ENCODE measurements at regions not wholly inside any gene's neighbourhood (a gene's known extent, or its start where the extent isn't known, plus 50 kb on each side); places are given as distances from the start of the nearest gene placed in this dataset.

DNA sequence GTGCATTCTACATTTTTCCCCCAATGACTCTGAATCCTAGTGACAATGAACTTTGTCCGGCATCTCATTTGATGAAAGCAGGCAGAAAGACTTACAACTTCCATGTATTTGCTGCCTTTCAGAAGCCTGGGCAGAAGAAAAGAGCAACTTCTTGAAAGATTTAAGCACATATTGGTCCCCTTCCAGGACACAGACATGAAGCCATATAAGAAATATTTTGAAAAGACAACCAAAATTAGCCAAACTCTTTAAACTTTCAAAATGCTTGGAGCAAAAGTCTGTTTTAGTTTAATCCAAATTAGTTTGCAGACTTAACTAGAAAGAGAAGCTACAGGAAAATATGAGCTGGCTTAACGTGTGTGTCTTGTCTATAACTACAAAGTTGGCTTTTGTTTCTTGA is 492.5 kb downstream of the NR4A2 start:
- DNase-seq = no peak
- 60% methylated on average over 2 of the region's 2 CpGs for WGBS (ENCODE audit: insufficient coverage)
- no peak overlapping the region for H3K27ac ChIP-seq (ENCODE audit: low read length)
- no peaks in the 10 kb centered on the region for H3K36me3 ChIP-seq (ENCODE audit: control insufficient read depth, insufficient read depth, low read length)
- no peaks in the 10 kb centered on the region for H3K27me3 ChIP-seq (ENCODE audit: control insufficient read depth, insufficient read depth, low read length)
- no peaks in the 10 kb centered on the region for H3K4me1 ChIP-seq (ENCODE audit: control insufficient read depth, insufficient read depth, low read length)
- no peaks in the 10 kb centered on the region for H3K9me3 ChIP-seq (replicated peaks; ENCODE audit: control insufficient read depth, low read depth, low read length)
- no peak overlapping the region for H3K4me3 ChIP-seq (ENCODE audit: low read length)

DNA sequence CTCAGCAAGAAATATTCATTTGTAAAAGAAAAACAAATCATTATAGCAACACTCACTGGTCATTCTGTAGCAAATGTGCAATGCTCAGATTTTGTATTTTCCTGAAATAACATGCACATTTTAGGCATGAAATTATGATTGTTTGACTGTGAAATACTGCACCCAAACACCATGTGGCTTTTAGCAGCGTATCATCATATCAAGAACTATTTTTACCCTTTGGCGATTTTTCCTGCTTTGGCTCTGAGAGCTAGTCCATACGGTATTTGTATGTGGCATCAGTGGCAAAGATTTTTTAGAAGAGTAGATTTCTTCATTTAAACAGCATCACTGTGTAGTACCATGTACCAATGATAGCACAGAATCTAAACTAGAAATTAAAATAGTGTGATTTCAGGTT is 493.1 kb downstream of the NR4A2 start:
- Histone ChIP-seq H3K36me3 (ENCODE audit: control insufficient read depth, insufficient read depth, low read length) (no peaks in the 10 kb centered on the region), H3K9me3 (replicated peaks; ENCODE audit: control insufficient read depth, low read depth, low read length) (no peaks in the 10 kb centered on the region), H3K27ac (ENCODE audit: low read length) (no peak overlapping the region), H3K27me3 (ENCODE audit: control insufficient read depth, insufficient read depth, low read length) (no peaks in the 10 kb centered on the region), H3K4me1 (ENCODE audit: control insufficient read depth, insufficient read depth, low read length) (no peaks in the 10 kb centered on the region), H3K4me3 (ENCODE audit: low read length) (no peak overlapping the region)
- peak; percentile 28 for DNase-seq
- WGBS (ENCODE audit: insufficient coverage) = no CpG with 5 or more reads among the region's 3 CpGs

DNA sequence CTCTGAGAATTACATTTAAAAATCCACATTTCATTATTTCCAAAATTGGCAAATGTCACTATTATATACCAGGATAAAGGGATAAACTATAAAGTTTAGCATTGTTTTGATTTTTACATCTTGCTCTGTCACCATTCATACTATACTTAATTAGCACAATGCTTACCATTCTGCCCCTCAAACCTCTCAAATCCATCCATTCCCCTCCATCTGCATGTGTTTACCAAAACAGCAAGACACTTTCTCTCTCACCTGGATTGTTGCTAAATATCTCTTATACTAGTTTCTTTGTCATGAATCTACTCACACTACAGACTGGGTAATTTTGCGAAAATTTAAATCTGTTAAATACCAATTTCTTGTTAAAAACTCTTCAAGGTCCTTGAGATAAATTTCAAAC is 496.1 kb downstream of the NR4A2 start:
- Histone ChIP-seq H3K4me1 (ENCODE audit: control insufficient read depth, insufficient read depth, low read length) (no peaks in the 10 kb centered on the region), H3K27ac (ENCODE audit: low read length) (no peak overlapping the region), H3K36me3 (ENCODE audit: control insufficient read depth, insufficient read depth, low read length) (no peaks in the 10 kb centered on the region), H3K4me3 (ENCODE audit: low read length) (no peak overlapping the region), H3K9me3 (replicated peaks; ENCODE audit: control insufficient read depth, low read depth, low read length) (no peaks in the 10 kb centered on the region), H3K27me3 (ENCODE audit: control insufficient read depth, insufficient read depth, low read length) (no peaks in the 10 kb centered on the region)
- no CpG with 5 or more reads among the region's 1 CpG for WGBS (ENCODE audit: insufficient coverage)
- no peak for DNase-seq

DNA sequence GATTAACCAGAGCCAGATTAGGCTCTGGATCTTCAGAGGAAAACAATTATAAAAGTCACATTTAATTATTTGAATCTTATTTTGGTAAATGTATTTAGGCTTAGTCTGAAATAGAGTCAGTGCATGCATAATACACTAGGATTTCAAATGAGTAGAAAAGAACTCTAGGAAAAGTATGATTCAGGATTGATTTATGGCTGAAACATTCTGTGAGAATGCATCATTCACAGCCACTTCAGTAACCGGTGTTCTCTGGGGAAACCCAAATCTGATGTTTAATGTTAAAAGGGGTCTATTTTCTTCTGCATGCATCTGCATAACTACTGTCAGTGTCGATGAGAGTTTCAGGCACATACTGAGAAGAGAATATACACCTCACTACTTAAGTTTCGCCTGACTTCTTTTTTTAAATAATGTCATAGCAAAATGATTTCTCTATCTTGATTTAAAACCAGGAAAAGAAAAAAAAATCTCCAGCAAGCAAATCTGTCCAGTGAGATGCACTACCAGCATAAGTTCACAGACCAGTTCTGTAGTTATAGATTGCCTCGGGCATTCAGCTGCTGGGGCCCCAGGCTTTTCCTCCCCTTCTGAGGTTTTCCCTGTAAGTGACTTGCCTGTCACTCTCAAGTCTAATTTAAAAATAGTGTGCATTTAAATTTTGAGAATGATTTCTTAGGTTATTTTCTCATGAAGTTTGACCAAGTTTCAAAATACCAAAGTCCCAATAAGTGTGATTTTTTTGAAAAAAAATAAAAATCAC is 501.5 kb downstream of the NR4A2 start:
- no CpG with 5 or more reads among the region's 4 CpGs for whole genome bisulfite sequencing (ENCODE audit: insufficient coverage)
- no peaks in the 10 kb centered on the region for H3K27me3 ChIP-seq (ENCODE audit: control insufficient read depth, insufficient read depth, low read length)
- no peak for DNase-seq
- H3K27ac ChIP-seq (ENCODE audit: low read length) = no peak overlapping the region
- H3K4me1 ChIP-seq (ENCODE audit: control insufficient read depth, insufficient read depth, low read length) = no peaks in the 10 kb centered on the region
- no peak overlapping the region for H3K4me3 ChIP-seq (ENCODE audit: low read length)
- no peaks in the 10 kb centered on the region for H3K9me3 ChIP-seq (replicated peaks; ENCODE audit: control insufficient read depth, low read depth, low read length)
- no peaks in the 10 kb centered on the region for H3K36me3 ChIP-seq (ENCODE audit: control insufficient read depth, insufficient read depth, low read length)

DNA sequence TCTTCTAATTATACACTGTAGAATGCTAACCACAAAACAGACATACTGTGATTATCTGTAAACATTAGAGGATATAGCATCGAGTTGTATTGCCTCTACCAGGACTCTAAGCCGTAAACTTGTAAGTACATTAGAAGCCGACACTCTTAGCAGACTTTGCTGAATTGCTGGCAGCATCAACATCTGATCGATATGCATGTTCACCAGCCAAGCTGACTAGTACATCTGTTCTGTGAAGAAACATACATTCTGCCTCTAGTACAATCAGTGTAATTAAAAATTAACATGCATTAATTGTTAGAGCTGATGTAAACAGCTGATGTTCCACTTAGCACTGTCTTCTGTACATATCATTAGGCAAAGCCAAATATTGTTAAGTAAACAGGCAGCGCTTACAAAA is 502.2 kb downstream of the NR4A2 start:
- WGBS (ENCODE audit: insufficient coverage) = 90% methylated on average over 2 of the region's 5 CpGs
- DNase-seq = no peak

DNA sequence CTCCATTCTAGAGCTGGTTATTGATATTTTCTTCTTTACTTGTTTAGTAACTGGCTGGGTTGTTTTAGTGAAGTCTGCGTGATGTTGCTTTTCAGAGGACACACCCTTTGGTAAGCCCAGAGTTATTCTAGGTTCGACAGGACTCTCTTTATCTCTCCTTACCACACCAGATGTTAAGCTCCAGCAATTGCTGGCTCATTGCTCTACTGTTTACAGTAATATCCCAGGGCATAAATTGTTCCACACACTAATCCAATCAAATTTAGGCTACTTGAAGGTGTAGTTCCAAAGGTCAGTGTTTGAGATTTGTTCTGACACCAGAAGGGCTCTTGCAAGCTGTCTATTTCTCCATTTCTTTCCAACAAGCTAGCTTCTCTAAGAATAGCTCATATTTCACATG is 506.6 kb downstream of the NR4A2 start:
- H3K4me3 ChIP-seq (ENCODE audit: low read length) = no peak overlapping the region
- H3K27me3 ChIP-seq (ENCODE audit: control insufficient read depth, insufficient read depth, low read length) = no peaks in the 10 kb centered on the region
- H3K9me3 ChIP-seq (replicated peaks; ENCODE audit: control insufficient read depth, low read depth, low read length) = no peaks in the 10 kb centered on the region
- no peak overlapping the region for H3K27ac ChIP-seq (ENCODE audit: low read length)
- no peaks in the 10 kb centered on the region for H3K36me3 ChIP-seq (ENCODE audit: control insufficient read depth, insufficient read depth, low read length)
- WGBS (ENCODE audit: insufficient coverage) = no CpG with 5 or more reads among the region's 2 CpGs
- no peaks in the 10 kb centered on the region for H3K4me1 ChIP-seq (ENCODE audit: control insufficient read depth, insufficient read depth, low read length)
- DNase-seq = no peak

More for the DNA sequence above, 502.2 kb downstream of the NR4A2 start:
- Histone ChIP-seq H3K9me3 (replicated peaks; ENCODE audit: control insufficient read depth, low read depth, low read length) (no peaks in the 10 kb centered on the region), H3K4me1 (ENCODE audit: control insufficient read depth, insufficient read depth, low read length) (no peaks in the 10 kb centered on the region), H3K27me3 (ENCODE audit: control insufficient read depth, insufficient read depth, low read length) (no peaks in the 10 kb centered on the region), H3K4me3 (ENCODE audit: low read length) (no peak overlapping the region), H3K36me3 (ENCODE audit: control insufficient read depth, insufficient read depth, low read length) (no peaks in the 10 kb centered on the region), H3K27ac (ENCODE audit: low read length) (no peak overlapping the region)

DNA sequence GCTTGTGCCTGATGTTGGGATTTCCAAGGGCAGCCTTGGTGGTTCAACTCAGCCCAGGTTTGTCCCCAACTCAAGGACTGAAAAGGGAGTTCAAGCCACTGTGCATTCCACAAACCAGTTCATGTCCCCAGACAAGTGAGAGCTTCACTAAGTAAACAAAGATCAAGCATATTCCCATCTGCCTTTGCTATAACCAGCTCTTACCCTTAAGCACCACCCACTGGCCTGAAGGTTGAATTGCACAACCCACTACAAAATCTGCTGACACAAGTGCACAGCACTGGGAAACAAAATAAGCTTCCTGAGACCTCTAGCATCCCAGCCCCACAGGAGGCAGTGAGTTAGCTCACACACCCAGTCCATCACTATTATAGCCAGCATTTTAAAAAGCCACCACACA is 516.7 kb downstream of the NR4A2 start:
- Histone ChIP-seq H3K36me3 (ENCODE audit: control insufficient read depth, insufficient read depth, low read length) (no peaks in the 10 kb centered on the region), H3K4me1 (ENCODE audit: control insufficient read depth, insufficient read depth, low read length) (no peaks in the 10 kb centered on the region), H3K27ac (ENCODE audit: low read length) (no peak overlapping the region), H3K4me3 (ENCODE audit: low read length) (no peak overlapping the region), H3K27me3 (ENCODE audit: control insufficient read depth, insufficient read depth, low read length) (no peaks in the 10 kb centered on the region), H3K9me3 (replicated peaks; ENCODE audit: control insufficient read depth, low read depth, low read length) (no peaks in the 10 kb centered on the region)
- DNase-seq = peak; percentile 2

DNA sequence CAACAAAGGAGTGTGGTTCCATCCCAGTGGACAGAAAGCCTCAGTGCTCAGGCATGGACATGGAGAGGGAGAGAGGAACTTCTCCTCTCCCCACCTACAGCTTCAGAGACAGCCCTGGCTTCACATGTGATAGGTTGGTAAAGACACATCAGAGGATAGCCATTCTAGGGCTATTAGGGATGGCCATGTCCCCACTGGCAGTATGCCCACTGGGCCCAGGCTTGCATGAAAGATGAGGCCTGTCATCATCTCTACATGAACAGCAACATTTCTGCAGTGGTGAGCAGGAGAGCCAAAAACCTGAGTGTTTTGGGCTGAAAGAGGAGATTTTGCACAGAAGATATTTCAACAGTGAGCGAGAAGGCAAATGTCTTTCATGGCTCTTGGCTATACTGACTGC is 517.2 kb downstream of the NR4A2 start:
- 82% methylated on average over 1 of the region's 1 CpG for WGBS (ENCODE audit: insufficient coverage)
- Histone ChIP-seq H3K4me3 (ENCODE audit: low read length) (no peak overlapping the region), H3K27me3 (ENCODE audit: control insufficient read depth, insufficient read depth, low read length) (no peaks in the 10 kb centered on the region), H3K36me3 (ENCODE audit: control insufficient read depth, insufficient read depth, low read length) (no peaks in the 10 kb centered on the region), H3K27ac (ENCODE audit: low read length) (no peak overlapping the region), H3K9me3 (replicated peaks; ENCODE audit: control insufficient read depth, low read depth, low read length) (no peaks in the 10 kb centered on the region), H3K4me1 (ENCODE audit: control insufficient read depth, insufficient read depth, low read length) (no peaks in the 10 kb centered on the region)
- no peak for DNase-seq

- H3K4me3 ChIP-seq (ENCODE audit: low read length) = no peak overlapping the region
- no peaks in the 10 kb centered on the region for H3K4me1 ChIP-seq (ENCODE audit: control insufficient read depth, insufficient read depth, low read length)
- WGBS (ENCODE audit: insufficient coverage) = no CpG with 5 or more reads among the region's 1 CpG
- H3K27me3 ChIP-seq (ENCODE audit: control insufficient read depth, insufficient read depth, low read length) = no peaks in the 10 kb centered on the region
- no peak for DNase-seq
- H3K9me3 ChIP-seq (replicated peaks; ENCODE audit: control insufficient read depth, low read depth, low read length) = no peaks in the 10 kb centered on the region
- no peak overlapping the region for H3K27ac ChIP-seq (ENCODE audit: low read length)
- no peaks in the 10 kb centered on the region for H3K36me3 ChIP-seq (ENCODE audit: control insufficient read depth, insufficient read depth, low read length)
Measured at GRCh38 chr2:155810411-155810810, 522.1 kb downstream of the NR4A2 start.

- Histone ChIP-seq H3K27me3 (ENCODE audit: control insufficient read depth, insufficient read depth, low read length) (no peaks in the 10 kb centered on the region), H3K4me1 (ENCODE audit: control insufficient read depth, insufficient read depth, low read length) (no peaks in the 10 kb centered on the region), H3K27ac (ENCODE audit: low read length) (no peak overlapping the region), H3K4me3 (ENCODE audit: low read length) (no peak overlapping the region), H3K36me3 (ENCODE audit: control insufficient read depth, insufficient read depth, low read length) (no peaks in the 10 kb centered on the region), H3K9me3 (replicated peaks; ENCODE audit: control insufficient read depth, low read depth, low read length) (no peaks in the 10 kb centered on the region)
- WGBS (ENCODE audit: insufficient coverage) = 67% methylated on average over 2 of the region's 5 CpGs
- DNase-seq = no peak
Measured at GRCh38 chr2:155802888-155803287, 529.6 kb downstream of the NR4A2 start.

DNA sequence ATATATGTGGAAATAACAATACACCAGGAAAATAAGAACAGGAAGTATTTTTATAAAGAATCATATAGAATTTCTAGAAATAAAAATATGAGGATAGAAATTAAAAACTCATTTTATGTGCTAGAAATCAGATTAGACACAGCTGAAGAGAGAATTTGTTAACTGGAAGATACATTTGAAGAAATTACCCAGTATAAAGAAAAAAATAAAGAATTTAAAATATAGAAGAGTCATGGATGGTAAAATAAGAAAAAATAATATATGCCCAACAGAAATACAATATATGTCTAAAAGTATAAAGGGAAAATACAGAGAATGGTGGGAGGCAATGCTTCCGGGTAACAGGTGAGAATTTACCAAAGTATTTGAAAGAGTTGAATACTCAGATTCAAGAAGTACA is 539.9 kb downstream of the NR4A2 start:
- H3K4me3 ChIP-seq (ENCODE audit: low read length) = no peak overlapping the region

More for the DNA sequence above, 539.9 kb downstream of the NR4A2 start:
- WGBS (ENCODE audit: insufficient coverage) = no CpG with 5 or more reads among the region's 1 CpG
- peaks cover 17% of the 10 kb centered on the region for H3K9me3 ChIP-seq (replicated peaks; ENCODE audit: control insufficient read depth, low read depth, low read length)
- no peaks in the 10 kb centered on the region for H3K36me3 ChIP-seq (ENCODE audit: control insufficient read depth, insufficient read depth, low read length)
- H3K27ac ChIP-seq (ENCODE audit: low read length) = no peak overlapping the region
- no peaks in the 10 kb centered on the region for H3K4me1 ChIP-seq (ENCODE audit: control insufficient read depth, insufficient read depth, low read length)
- no peak for DNase-seq
- H3K27me3 ChIP-seq (ENCODE audit: control insufficient read depth, insufficient read depth, low read length) = no peaks in the 10 kb centered on the region
